ENCODE measurements at regions not wholly inside any gene's neighbourhood (a gene's known extent, or its start where the extent isn't known, plus 50 kb on each side); places are given as distances from the start of the nearest gene placed in this dataset.

GRCh38 chr13:22108979-22109378, 438.1 kb downstream of the FGF9 start:
- TF ChIP-seq CTCF (IDR thresholded peaks at IDR 0.05) = no peak
- TF ChIP-seq POLR2A (IDR thresholded peaks at IDR 0.05) = no peak
- TF ChIP-seq EP300 (IDR thresholded peaks at IDR 0.05) = no peak
- TF ChIP-seq POLR2AphosphoS5 (IDR thresholded peaks at IDR 0.05) = no peak

Measured in gastroesophageal sphincter (tissue), 3 donors.